K562 (cell line): ENCODE measurements at regions not wholly inside any gene's neighbourhood (a gene's known extent, or its start where the extent isn't known, plus 50 kb on each side); places are given as distances from the start of the nearest gene placed in this dataset.

ENCODE experiments used
- ATAC-seq: fragments of 200-7000 bp; cut with Tn5 transposase; 3 replicates; pipeline ENCODE4 v1.9.1; 2020; ENCODE audit warnings: moderate library complexity
- BruUV-seq: library from RNA; stranded (reverse); fragments of 400-500 nt; replicated peaks from 2 replicates; lab custom pipeline; 2021; lab: Mats Ljungman, UMichigan
- CTCF ChIA-PET: fragments of 300-600 bp; formaldehyde crosslinking; extraction: SDS; loops from one replicate; lab custom pipeline; 2021; ENCODE audit warnings: low intra/inter-chr PET ratio; lab: Yijun Ruan, JAX
- POLR2A ChIA-PET: fragments of 300-600, 350-650 bp; sonication (Branson Sonifier 250); formaldehyde crosslinking; extraction: SDS; loops from one replicate; lab custom pipeline; 2021; ENCODE audit warnings: antibody characterized with exemption, inconsistent platforms; lab: Yijun Ruan, JAX
- DNase-seq, 4 experiments: peaks; one replicate each; pipeline versions ENCODE4 v3.0.0 to v3.0.0-alpha.2; 2011 to 2018; ENCODE audit warnings: low spot score in 3 of 4, mixed read lengths in 3 of 4; ENCODE audit errors: extremely low read depth in 1 of 4
- FAIRE-seq: peaks from 2 replicates; lab custom pipeline; 2011; peaks lifted over from hg19 to GRCh38; lab: Jason Lieb, UNC
- H2AFZ ChIP-seq: 2 replicates; pipeline ENCODE4 v1.6.0; 2011; ENCODE audit warnings: low read depth, low read length, control low read depth, inconsistent platforms
- H3K27ac ChIP-seq: fragments of 200-600 bp; 3 replicates; pipeline ENCODE4 v1.8.0; 2011; ENCODE audit warnings: low read depth, mild to moderate bottlenecking, control low read depth, inconsistent platforms, low read length, moderate library complexity, mixed read lengths; ENCODE audit errors: extremely low read depth
- H3K27me3 ChIP-seq, 2 experiments: fragments of 300-600 bp in 1 of 2; 2 replicates in 1 of 2; 3 replicates in 1 of 2; pipeline versions ENCODE4 v1.6.0 to v1.8.0; 2011; ENCODE audit warnings: inconsistent platforms in 2 of 2, low read length in 2 of 2, mild to moderate bottlenecking in 1 of 2, mixed read lengths in 1 of 2, moderate library complexity in 1 of 2; ENCODE audit not compliant: control insufficient read depth in 2 of 2, insufficient read depth in 2 of 2
- H3K36me3 ChIP-seq: fragments of 300-600 bp; 3 replicates; pipeline ENCODE4 v1.8.0; 2011; ENCODE audit warnings: mild to moderate bottlenecking, low read length, inconsistent platforms; ENCODE audit not compliant: control insufficient read depth, insufficient read depth
- H3K4me1 ChIP-seq, 2 experiments: fragments of 200-600 bp in 1 of 2; replicated peaks in 1 of 2; 2 replicates in 1 of 2; 3 replicates in 1 of 2; pipeline versions ENCODE4 v1.5.1 to v1.8.0; 2011; ENCODE audit warnings: inconsistent platforms in 2 of 2, low read length in 2 of 2, mild to moderate bottlenecking in 1 of 2, mixed read lengths in 1 of 2, moderate library complexity in 1 of 2; ENCODE audit not compliant: control insufficient read depth in 2 of 2, insufficient read depth in 2 of 2
- H3K4me2 ChIP-seq: 2 replicates; pipeline ENCODE4 v1.6.1; 2011; ENCODE audit warnings: low read length, control low read depth, inconsistent platforms, mixed read lengths; ENCODE audit not compliant: insufficient read depth
- H3K4me3 ChIP-seq: fragments of 200-600 bp; sonication (generic), shearing (Covaris generic); 2 replicates; pipeline ENCODE4 v1.5.1; 2016; ENCODE audit warnings: control low read depth, inconsistent platforms
- H3K79me2 ChIP-seq: fragments of 200-600 bp; 3 replicates; pipeline ENCODE4 v1.8.0; 2011; ENCODE audit warnings: low read length, inconsistent platforms; ENCODE audit not compliant: control insufficient read depth, insufficient read depth
- H3K9ac ChIP-seq, 2 experiments: 2 replicates each; pipeline versions ENCODE4 v1.6.0 to v1.6.1; 2011; ENCODE audit warnings: low read depth in 2 of 2, low read length in 2 of 2, control low read depth in 1 of 2, inconsistent platforms in 1 of 2, mild to moderate bottlenecking in 1 of 2, mixed read lengths in 1 of 2; ENCODE audit not compliant: insufficient read depth in 1 of 2
- H3K9me1 ChIP-seq: one replicate; pipeline ENCODE4 v1.6.0; 2011; ENCODE audit warnings: inconsistent platforms, mild to moderate bottlenecking, low read length, moderate library complexity; ENCODE audit not compliant: control insufficient read depth, insufficient read depth
- H3K9me3 ChIP-seq: replicated peaks from 2 replicates; pipeline ENCODE4 v1.5.1; 2011; ENCODE audit warnings: low read depth, low read length, inconsistent platforms; ENCODE audit not compliant: control insufficient read depth, insufficient read depth
- H4K20me1 ChIP-seq: replicated peaks from 2 replicates; pipeline ENCODE4 v1.6.1; 2011; ENCODE audit warnings: low read length, inconsistent platforms, mixed read lengths; ENCODE audit not compliant: control insufficient read depth, insufficient read depth
- CBFB ChIP-seq: sonication (generic); formaldehyde crosslinking; IDR thresholded peaks from 2 replicates; pipeline ENCODE4 v1.4.0; 2020; ENCODE audit warnings: mild to moderate bottlenecking, missing genetic modification reagents
- DIDO1 ChIP-seq: fragments of 450-650 bp; IDR thresholded peaks from 2 replicates; pipeline ENCODE4 v1.6.1; 2016; ENCODE audit warnings: low read depth, missing biosample characterization, missing genetic modification characterization
- ESRRA ChIP-seq: fragments of 450-650 bp; IDR thresholded peaks from 2 replicates; pipeline ENCODE4 v1.6.1; 2014; ENCODE audit warnings: low read depth, mild to moderate bottlenecking, moderate library complexity, borderline replicate concordance
- FOXJ3 ChIP-seq: sonication (generic); formaldehyde crosslinking; IDR thresholded peaks from 2 replicates; pipeline ENCODE4 v1.4.0; 2020; ENCODE audit warnings: mild to moderate bottlenecking, missing genetic modification reagents
- PCBP2 ChIP-seq: fragments of 200-400 bp; formaldehyde crosslinking; IDR thresholded peaks from 2 replicates; pipeline ENCODE4 v1.6.1; 2018; ENCODE audit warnings: low read length, low read depth, mild to moderate bottlenecking, moderate library complexity; ENCODE audit not compliant: poor library complexity, severe bottlenecking
- SIN3A ChIP-seq, 2 experiments: fragments of 150-350 bp in 1 of 2; IDR thresholded peaks; 2 replicates each; pipeline ENCODE4 v1.6.1; 2011 to 2016; ENCODE audit warnings: borderline replicate concordance in 2 of 2, low read depth in 2 of 2, low read length in 2 of 2, mild to moderate bottlenecking in 2 of 2, moderate library complexity in 2 of 2; ENCODE audit not compliant: control insufficient read depth in 1 of 2
- SLC30A9 ChIP-seq: fragments of 250-450 bp; sonication (Bioruptor Pico); IDR thresholded peaks from 2 replicates; pipeline ENCODE4 v1.8.0; 2022; ENCODE audit warnings: mild to moderate bottlenecking, moderate library complexity
- WGBS: fragments of 100-300 bp; shearing (Covaris generic); methylation state at CpG from one replicate; pipeline ENCODE4 v1.1.6; 2016; ENCODE audit warnings: low coverage, mixed read lengths; ENCODE audit not compliant: insufficient coverage; ENCODE audit errors: missing lambda C conversion rate; 5-methylcytosine and 5-hydroxymethylcytosine counted together
- in situ Hi-C: fragments of 300-500 bp; cut with MboI; formaldehyde crosslinking; loops from 4 replicates; pipeline ENCODE4 v1.15.0; 2018; ENCODE audit warnings: inconsistent platforms, mixed read lengths
- intact Hi-C: fragments of 100-400 bp; cut with micrococcal nuclease; formaldehyde crosslinking; loops from 2 replicates; pipeline ENCODE4 v1.14.2; 2022
- TF ChIP-seq, protein P1 (sequence below): IDR thresholded peaks from 2 replicates; pipeline ENCODE4 v1.6.1; 2016; ENCODE audit warnings: missing genetic modification characterization, missing compliant biosample characterization

DNA sequence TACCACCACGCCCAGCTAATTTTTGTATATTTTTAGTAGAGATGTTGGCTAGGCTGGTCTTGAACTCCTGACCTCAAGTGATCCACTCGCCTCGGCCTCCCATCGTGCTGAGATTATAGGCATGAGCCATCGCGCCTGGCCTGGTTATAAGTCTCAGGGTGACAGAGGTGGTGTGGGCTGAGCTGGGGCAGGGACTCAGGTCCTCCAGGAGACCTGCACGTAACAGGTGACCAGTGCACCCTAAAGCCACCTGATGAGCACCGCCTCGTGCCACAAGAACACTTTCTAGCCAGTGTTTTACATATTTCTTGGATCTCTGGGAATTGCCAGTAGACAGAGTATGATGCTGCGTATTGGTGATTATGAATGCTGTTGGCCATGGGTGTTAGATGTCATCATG, 136.5 kb upstream of the CPM start:
- no peaks in the 10 kb centered on the region for H3K79me2 ChIP-seq
- H3K36me3 ChIP-seq: no peaks in the 10 kb centered on the region
- ChIA-PET POLR2A (no interaction called here), CTCF (no interaction called here)
- intact Hi-C loops: no loop called here
- no peak overlapping the region for H3K4me3 ChIP-seq
- H3K9ac ChIP-seq: no peak overlapping the region
- no peak overlapping the region for H3K4me2 ChIP-seq
- ATAC-seq: no peak
- TF ChIP-seq SIN3A (IDR thresholded peaks at IDR 0.05; ENCODE audit: borderline replicate concordance in 2 of 2, control insufficient read depth in 1 of 2, low read depth in 2 of 2, low read length in 2 of 2): no peak
- no peak for TF ChIP-seq FOXJ3 (CRISPR knock-in tag)
- TF ChIP-seq CBFB: no peak
- TF ChIP-seq, protein P1, sequence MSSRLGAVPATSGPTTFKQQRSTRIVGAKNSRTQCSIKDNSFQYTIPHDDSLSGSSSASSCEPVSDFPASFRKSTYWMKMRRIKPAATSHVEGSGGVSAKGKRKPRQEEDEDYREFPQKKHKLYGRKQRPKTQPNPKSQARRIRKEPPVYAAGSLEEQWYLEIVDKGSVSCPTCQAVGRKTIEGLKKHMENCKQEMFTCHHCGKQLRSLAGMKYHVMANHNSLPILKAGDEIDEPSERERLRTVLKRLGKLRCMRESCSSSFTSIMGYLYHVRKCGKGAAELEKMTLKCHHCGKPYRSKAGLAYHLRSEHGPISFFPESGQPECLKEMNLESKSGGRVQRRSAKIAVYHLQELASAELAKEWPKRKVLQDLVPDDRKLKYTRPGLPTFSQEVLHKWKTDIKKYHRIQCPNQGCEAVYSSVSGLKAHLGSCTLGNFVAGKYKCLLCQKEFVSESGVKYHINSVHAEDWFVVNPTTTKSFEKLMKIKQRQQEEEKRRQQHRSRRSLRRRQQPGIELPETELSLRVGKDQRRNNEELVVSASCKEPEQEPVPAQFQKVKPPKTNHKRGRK: no peak
- no peak for TF ChIP-seq ESRRA
- no peak for TF ChIP-seq PCBP2
- TF ChIP-seq SLC30A9 (CRISPR knock-in tag): no peak
- TF ChIP-seq DIDO1: no peak
- TF ChIP-seq, all 486 proteins: peak for 0
- Histone ChIP-seq H3K27me3 (peaks cover 0 to 15% of the 10 kb centered on the region in 2 experiments; a peak in 3 of 5 replicates), H4K20me1 (no peaks in the 10 kb centered on the region), H3K9me3 (no peaks in the 10 kb centered on the region), H2AFZ (no peak overlapping the region), H3K4me1 (no peaks in the 10 kb centered on the region), H3K9me1 (no peaks in the 10 kb centered on the region), H3K27ac (no peak overlapping the region)
- DNase-seq (no peak), FAIRE-seq (no peak)
- BruUV-seq: no TSS peak
- 1% methylated on average over 10 of the region's 10 CpGs for WGBS
- in situ Hi-C loops: loop anchor here (25.0 kb wide), 1 partner anchor 207 kb away; no protein-coding TSS in a partner anchor
